A549 (cell line): ENCODE measurements at regions not wholly inside any gene's neighbourhood (a gene's known extent, or its start where the extent isn't known, plus 50 kb on each side); places are given as distances from the start of the nearest gene placed in this dataset.
A peak's percentile ranks its signal among the peaks of the same experiment; 100 is the strongest.

Experiments used
- ATAC-seq, 2 experiments: fragments of 200-7000 bp in 1 of 2; fragments of >200 bp in 1 of 2; cut with Nextera tagmentation in 1 of 2; cut with Tn5 transposase in 1 of 2; 3 replicates each; pipeline versions ENCODE4 v1.8.0 to v1.9.1; 2018 to 2020; ENCODE audit warnings: mild to moderate bottlenecking in 1 of 2, moderate library complexity in 1 of 2
- CTCF ChIA-PET: fragments of 300-600 bp; sonication (Branson Sonifier 250); formaldehyde crosslinking; extraction: SDS; loops from one replicate; lab custom pipeline; 2021; ENCODE audit warnings: antibody characterized with exemption, inconsistent platforms; lab: Yijun Ruan, JAX
- POLR2A ChIA-PET: fragments of 350-600 bp; formaldehyde crosslinking; extraction: SDS; loops from one replicate; lab custom pipeline; 2021; ENCODE audit warnings: antibody characterized with exemption, inconsistent platforms; lab: Yijun Ruan, JAX
- DNase-seq, 2 experiments: peaks; one replicate each; pipeline versions ENCODE4 v3.0.0 to v3.0.0-alpha.2; 2011 to 2016; ENCODE audit warnings: low read depth in 1 of 2, low spot score in 1 of 2
- FAIRE-seq: peaks from 2 replicates; lab custom pipeline; 2011; peaks lifted over from hg19 to GRCh38; lab: Jason Lieb, UNC
- H3K27ac ChIP-seq, 2 experiments: fragments of >200 bp; sonication (Bioruptor Twin); formaldehyde crosslinking; 3 replicates each; pipeline ENCODE4 v1.5.1; 2016 to 2017
- H3K4me1 ChIP-seq: fragments of >200 bp; sonication (Bioruptor Twin); formaldehyde crosslinking; 3 replicates; pipeline ENCODE4 v1.6.1; 2016
- H3K4me2 ChIP-seq: fragments of >200 bp; sonication (Bioruptor Twin); formaldehyde crosslinking; 3 replicates; pipeline ENCODE4 v1.6.1; 2016
- H3K4me3 ChIP-seq: fragments of >200 bp; sonication (Bioruptor Twin); formaldehyde crosslinking; 3 replicates; pipeline ENCODE4 v1.5.1; 2016
- H3K9me3 ChIP-seq: fragments of >200 bp; sonication (Bioruptor Twin); formaldehyde crosslinking; 3 replicates; pipeline ENCODE4 v1.6.1; 2016
- CBX2 ChIP-seq: fragments of 200-600 bp; sonication (generic); IDR thresholded peaks from 2 replicates; pipeline ENCODE4 v1.6.1; 2016; ENCODE audit warnings: low read depth, mild to moderate bottlenecking, borderline replicate concordance
- EHMT2 ChIP-seq: fragments of 200-600 bp; sonication (generic); IDR thresholded peaks from 2 replicates; pipeline ENCODE4 v1.6.1; 2016; ENCODE audit warnings: antibody characterized with exemption, low read depth, mild to moderate bottlenecking, moderate library complexity
- EP300 ChIP-seq, 2 experiments: fragments of >200 bp; sonication (Bioruptor Twin); formaldehyde crosslinking; IDR thresholded peaks; 2 replicates in 1 of 2; 3 replicates in 1 of 2; pipeline ENCODE4 v1.6.1; 2016 to 2017
- FOXS1 ChIP-seq: fragments of 250-450 bp; sonication (Bioruptor Pico); IDR thresholded peaks from 2 replicates; pipeline ENCODE4 v1.5.0; 2020; ENCODE audit warnings: mild to moderate bottlenecking, moderate library complexity
- HEYL ChIP-seq: fragments of 250-450 bp; sonication (Bioruptor Pico); IDR thresholded peaks from 2 replicates; pipeline ENCODE4 v1.8.0; 2021; ENCODE audit warnings: mild to moderate bottlenecking, moderate library complexity
- MAFK ChIP-seq: fragments of 450-650 bp; IDR thresholded peaks from 2 replicates; pipeline ENCODE4 v1.6.1; 2014; ENCODE audit not compliant: partially characterized antibody
- ZC3H11A ChIP-seq: fragments of 450-650 bp; IDR thresholded peaks from 2 replicates; pipeline ENCODE4 v1.6.1; 2014; ENCODE audit warnings: antibody characterized with exemption, mild to moderate bottlenecking
- ZFP36 ChIP-seq: fragments of 450-650 bp; IDR thresholded peaks from 2 replicates; pipeline ENCODE4 v1.6.1; 2014; ENCODE audit warnings: borderline replicate concordance; ENCODE audit not compliant: partially characterized antibody
- WGBS: methylation state at CpG from one replicate; pipeline ENCODE4 v1.1.6; 2017; ENCODE audit errors: missing lambda C conversion rate; 5-methylcytosine and 5-hydroxymethylcytosine counted together
- TF ChIP-seq, protein P1 (sequence below): IDR thresholded peaks from 2 replicates; pipeline ENCODE4 v1.6.1; 2012
- TF ChIP-seq, protein P2 (sequence below): fragments of >200 bp; sonication (Bioruptor Twin); formaldehyde crosslinking; IDR thresholded peaks from 3 replicates; pipeline ENCODE4 v1.5.1; 2016

DNA sequence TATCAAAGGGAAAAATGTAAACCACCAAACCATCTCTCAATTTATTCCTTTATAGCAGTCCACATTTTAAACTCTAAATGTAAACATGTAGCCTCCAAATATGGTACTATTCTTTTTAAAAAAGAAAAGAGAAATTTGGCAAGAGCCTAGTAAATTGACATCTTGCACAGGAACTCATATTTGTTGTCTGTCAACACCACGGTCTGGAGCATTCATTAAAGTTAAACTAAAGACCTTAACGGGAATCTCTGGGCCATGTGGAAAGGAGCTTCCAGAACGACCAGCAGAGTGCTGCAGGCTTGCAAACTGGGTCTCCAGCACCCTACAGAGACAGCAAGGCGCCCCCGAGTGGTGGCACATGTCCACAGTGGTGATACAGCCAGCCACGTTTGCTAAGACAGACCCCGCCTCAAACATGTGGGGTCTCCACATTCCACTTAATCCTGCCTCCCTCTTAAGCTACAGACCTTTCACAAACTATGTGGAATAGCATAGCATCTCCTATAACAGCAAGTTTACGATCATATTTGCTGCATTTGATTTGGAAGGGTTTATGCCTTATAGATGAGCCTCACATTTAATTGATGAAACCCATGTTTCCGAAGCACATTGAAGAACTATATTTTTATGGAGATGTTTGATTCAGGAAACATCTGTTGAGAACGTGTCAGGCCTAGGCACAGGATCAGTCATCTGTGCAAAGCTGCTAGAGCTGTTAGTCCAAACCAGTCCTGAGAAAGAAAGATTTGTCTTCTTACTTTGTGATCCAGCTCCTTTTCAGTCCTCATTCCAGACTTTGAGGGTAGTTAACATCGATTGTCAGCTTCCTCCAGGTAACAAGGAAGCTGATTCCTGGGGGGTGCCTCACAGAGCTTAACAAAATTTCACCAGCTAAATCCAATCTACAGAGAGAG is 96.4 kb upstream of the BACE2 start:
- TF ChIP-seq HEYL (CRISPR knock-in tag) (no peak), ZC3H11A (no peak)
- ChIA-PET CTCF (interaction anchor here (0.9 to 1.0 kb wide), 2 partner anchors 924 to 928 kb away, joined by 3 read pairs; no protein-coding TSS in a partner anchor), POLR2A (no interaction called here)
- Histone ChIP-seq H3K4me1 (no peaks in the 10 kb centered on the region), H3K4me2 (no peak overlapping the region), H3K27ac (no peak overlapping the region), H3K4me3 (no peak overlapping the region), H3K9me3 (no peaks in the 10 kb centered on the region)
- WGBS, result 14% methylated on average over 11 of the region's 11 CpGs
- FAIRE-seq, result no peak
- ATAC-seq, result no peak
- peak in 1 of 2 experiments; percentile 4 for DNase-seq

DNA sequence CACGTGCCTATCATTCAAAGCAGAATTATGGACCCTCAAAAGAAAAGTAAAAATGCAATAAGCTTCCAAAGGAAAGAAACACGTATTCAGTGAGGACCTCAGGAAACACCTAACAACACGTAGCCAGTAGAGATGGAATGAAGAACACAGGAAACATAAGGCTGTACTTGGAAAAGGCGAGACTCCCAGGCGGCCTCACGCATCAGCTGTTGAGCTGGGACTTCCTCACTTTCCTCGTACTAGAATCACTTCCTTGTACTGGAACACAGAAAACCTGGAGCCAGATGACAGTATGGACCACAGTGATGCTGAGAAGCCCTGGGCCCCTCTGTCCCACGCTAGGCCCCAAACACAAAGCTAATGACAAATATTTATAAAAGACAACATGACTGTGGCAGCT is 94.4 kb upstream of the BACE2 start:
- ChIA-PET CTCF (interaction anchor here (1.2 kb wide), 1 partner anchor 48 kb away, joined by 3 read pairs; no protein-coding TSS in a partner anchor), POLR2A (no interaction called here)
- no peaks in the 10 kb centered on the region for H3K4me1 ChIP-seq
- ATAC-seq (no peak), DNase-seq (no peak), FAIRE-seq (no peak)
- TF ChIP-seq FOXS1 (CRISPR knock-in tag), result no peak
- TF ChIP-seq ZFP36, result no peak
- no peak for TF ChIP-seq EHMT2
- TF ChIP-seq CBX2, result no peak
- TF ChIP-seq, protein P1, sequence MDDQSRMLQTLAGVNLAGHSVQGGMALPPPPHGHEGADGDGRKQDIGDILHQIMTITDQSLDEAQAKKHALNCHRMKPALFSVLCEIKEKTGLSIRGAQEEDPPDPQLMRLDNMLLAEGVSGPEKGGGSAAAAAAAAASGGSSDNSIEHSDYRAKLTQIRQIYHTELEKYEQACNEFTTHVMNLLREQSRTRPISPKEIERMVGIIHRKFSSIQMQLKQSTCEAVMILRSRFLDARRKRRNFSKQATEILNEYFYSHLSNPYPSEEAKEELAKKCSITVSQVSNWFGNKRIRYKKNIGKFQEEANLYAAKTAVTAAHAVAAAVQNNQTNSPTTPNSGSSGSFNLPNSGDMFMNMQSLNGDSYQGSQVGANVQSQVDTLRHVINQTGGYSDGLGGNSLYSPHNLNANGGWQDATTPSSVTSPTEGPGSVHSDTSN, result no peak
- no peak for TF ChIP-seq EP300 (IDR thresholded peaks at IDR 0.05)
- TF ChIP-seq, protein P2, sequence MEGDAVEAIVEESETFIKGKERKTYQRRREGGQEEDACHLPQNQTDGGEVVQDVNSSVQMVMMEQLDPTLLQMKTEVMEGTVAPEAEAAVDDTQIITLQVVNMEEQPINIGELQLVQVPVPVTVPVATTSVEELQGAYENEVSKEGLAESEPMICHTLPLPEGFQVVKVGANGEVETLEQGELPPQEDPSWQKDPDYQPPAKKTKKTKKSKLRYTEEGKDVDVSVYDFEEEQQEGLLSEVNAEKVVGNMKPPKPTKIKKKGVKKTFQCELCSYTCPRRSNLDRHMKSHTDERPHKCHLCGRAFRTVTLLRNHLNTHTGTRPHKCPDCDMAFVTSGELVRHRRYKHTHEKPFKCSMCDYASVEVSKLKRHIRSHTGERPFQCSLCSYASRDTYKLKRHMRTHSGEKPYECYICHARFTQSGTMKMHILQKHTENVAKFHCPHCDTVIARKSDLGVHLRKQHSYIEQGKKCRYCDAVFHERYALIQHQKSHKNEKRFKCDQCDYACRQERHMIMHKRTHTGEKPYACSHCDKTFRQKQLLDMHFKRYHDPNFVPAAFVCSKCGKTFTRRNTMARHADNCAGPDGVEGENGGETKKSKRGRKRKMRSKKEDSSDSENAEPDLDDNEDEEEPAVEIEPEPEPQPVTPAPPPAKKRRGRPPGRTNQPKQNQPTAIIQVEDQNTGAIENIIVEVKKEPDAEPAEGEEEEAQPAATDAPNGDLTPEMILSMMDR, result no peak
- no peak for TF ChIP-seq ZC3H11A
- no peak overlapping the region for H3K4me3 ChIP-seq
- WGBS, result 41% methylated on average over 8 of the region's 8 CpGs
- no peak overlapping the region for H3K4me2 ChIP-seq
- no peaks in the 10 kb centered on the region for H3K9me3 ChIP-seq
- H3K27ac ChIP-seq, result no peak overlapping the region

DNA sequence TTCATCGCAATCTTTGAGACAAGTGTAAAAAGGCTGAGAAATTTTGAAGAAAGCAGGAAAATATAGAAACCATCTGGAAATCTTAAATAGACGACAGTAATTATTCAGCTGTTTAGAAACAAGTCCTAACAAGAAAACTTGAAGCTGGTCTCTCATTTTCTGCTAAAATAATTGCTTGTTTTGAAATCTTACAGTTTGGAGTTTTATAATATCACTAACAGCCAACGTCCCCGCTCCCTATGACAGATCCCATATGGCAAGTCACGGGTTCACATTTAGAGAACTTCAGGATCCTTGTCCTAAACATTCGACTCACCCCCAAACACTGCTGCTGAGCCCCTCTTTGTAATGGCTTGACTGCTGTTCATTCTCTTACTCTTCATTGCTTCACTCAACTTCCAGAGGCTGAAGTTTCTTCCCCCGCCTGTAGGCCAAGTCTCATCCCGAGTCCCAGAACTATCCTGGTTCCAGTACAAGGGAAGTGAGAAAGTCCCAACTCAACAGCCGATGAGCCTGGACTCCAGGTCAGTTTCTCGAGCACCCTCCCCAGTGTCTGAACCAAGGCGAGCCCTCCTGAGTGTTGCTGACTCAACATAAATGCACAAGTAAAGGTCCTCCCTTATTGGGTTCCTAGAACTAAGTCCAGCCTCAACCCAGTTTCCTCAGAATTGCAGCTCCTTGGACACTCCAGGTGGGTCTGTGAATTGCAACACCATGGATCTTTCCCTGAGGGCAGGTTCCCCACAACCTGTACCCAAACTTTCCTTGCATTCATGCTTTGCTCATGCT is 93.4 kb upstream of the BACE2 start:
- WGBS, result 47% methylated on average over 11 of the region's 11 CpGs
- no peak for DNase-seq
- Histone ChIP-seq H3K4me2 (no peak overlapping the region), H3K9me3 (no peaks in the 10 kb centered on the region), H3K4me1 (no peaks in the 10 kb centered on the region), H3K4me3 (no peak overlapping the region)
- CTCF ChIA-PET, result no interaction called here
- POLR2A ChIA-PET, result no interaction called here
- no peak for FAIRE-seq
- peak; percentile 69 for TF ChIP-seq MAFK
- TF ChIP-seq, protein P2, result no peak
- TF ChIP-seq, all 56 proteins: peak for 1
- no peak for ATAC-seq
- H3K27ac ChIP-seq, result no peak overlapping the region
